22Rv1 (cell line): ENCODE measurements at regions not wholly inside any gene's neighbourhood (a gene's known extent, or its start where the extent isn't known, plus 50 kb on each side); places are given as distances from the start of the nearest gene placed in this dataset.

Experiments
- ZFX ChIP-seq: fragments of 450-650 bp; IDR thresholded peaks from 2 replicates; pipeline ENCODE4 v1.6.1; 2017; ENCODE audit warnings: antibody characterized with exemption, borderline replicate concordance
- TF ChIP-seq, protein P1 (sequence below): fragments of 450-650 bp; IDR thresholded peaks from 2 replicates; pipeline ENCODE4 v1.5.1; 2017; ENCODE audit warnings: mild to moderate bottlenecking

DNA sequence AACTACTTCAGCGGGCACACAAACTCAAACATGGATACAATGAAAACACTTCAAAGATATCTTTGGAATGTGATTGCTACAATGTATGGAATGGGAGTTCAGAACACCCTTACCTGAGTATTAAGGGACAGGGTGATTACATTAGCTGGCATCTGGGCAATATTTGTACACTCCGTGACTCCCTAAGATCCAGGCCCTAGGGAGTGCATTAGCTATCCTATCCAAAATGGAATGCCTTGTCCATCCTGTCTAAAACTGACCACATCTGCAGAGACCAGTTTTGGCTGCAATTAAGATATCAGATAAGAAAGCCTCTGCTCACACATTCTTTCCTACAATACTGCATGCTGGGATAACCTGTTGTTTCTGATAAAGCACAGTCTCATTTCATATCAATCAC lies 176.6 kb upstream of the EMCN start:
- TF ChIP-seq, protein P1, sequence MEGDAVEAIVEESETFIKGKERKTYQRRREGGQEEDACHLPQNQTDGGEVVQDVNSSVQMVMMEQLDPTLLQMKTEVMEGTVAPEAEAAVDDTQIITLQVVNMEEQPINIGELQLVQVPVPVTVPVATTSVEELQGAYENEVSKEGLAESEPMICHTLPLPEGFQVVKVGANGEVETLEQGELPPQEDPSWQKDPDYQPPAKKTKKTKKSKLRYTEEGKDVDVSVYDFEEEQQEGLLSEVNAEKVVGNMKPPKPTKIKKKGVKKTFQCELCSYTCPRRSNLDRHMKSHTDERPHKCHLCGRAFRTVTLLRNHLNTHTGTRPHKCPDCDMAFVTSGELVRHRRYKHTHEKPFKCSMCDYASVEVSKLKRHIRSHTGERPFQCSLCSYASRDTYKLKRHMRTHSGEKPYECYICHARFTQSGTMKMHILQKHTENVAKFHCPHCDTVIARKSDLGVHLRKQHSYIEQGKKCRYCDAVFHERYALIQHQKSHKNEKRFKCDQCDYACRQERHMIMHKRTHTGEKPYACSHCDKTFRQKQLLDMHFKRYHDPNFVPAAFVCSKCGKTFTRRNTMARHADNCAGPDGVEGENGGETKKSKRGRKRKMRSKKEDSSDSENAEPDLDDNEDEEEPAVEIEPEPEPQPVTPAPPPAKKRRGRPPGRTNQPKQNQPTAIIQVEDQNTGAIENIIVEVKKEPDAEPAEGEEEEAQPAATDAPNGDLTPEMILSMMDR: no peak
- TF ChIP-seq ZFX: no peak
